Duodenal mucosa (tissue), 2 donors: ENCODE measurements at regions not wholly inside any gene's neighbourhood (a gene's known extent, or its start where the extent isn't known, plus 50 kb on each side); places are given as distances from the start of the nearest gene placed in this dataset.

Experiments used
- H3K27ac ChIP-seq: one replicate; pipeline ENCODE4 v1.7.0; 2013; ENCODE audit warnings: low read depth, low read length
- H3K27me3 ChIP-seq, 2 donors: one replicate each; pipeline ENCODE4 v1.7.0; 2013; ENCODE audit warnings: low read length in 2 of 2, control low read depth in 1 of 2; ENCODE audit not compliant: insufficient read depth in 2 of 2, control insufficient read depth in 1 of 2
- H3K36me3 ChIP-seq, 2 donors: one replicate each; pipeline ENCODE4 v1.7.0; 2013; ENCODE audit warnings: low read length in 2 of 2, control low read depth in 1 of 2; ENCODE audit not compliant: insufficient read depth in 2 of 2, control insufficient read depth in 1 of 2
- H3K4me1 ChIP-seq, 2 donors: one replicate each; pipeline ENCODE4 v1.7.0; 2013; ENCODE audit warnings: low read length in 2 of 2, control low read depth in 1 of 2; ENCODE audit not compliant: insufficient read depth in 2 of 2, control insufficient read depth in 1 of 2
- H3K4me3 ChIP-seq, 2 donors: one replicate each; pipeline ENCODE4 v1.7.0; 2013; ENCODE audit warnings: low read length in 2 of 2, low read depth in 1 of 2
- H3K9ac ChIP-seq, 2 donors: one replicate each; pipeline ENCODE4 v1.7.0; 2013; ENCODE audit warnings: low read length in 2 of 2, low read depth in 1 of 2
- H3K9me3 ChIP-seq, 2 donors: one replicate each; pipeline ENCODE4 v1.7.0; 2013; ENCODE audit warnings: low read length in 2 of 2, control low read depth in 1 of 2; ENCODE audit not compliant: control insufficient read depth in 1 of 2

GRCh38 chr10:4294996-4295792 lies 510.2 kb upstream of the KLF6 start:
- no peak overlapping the region for H3K27ac ChIP-seq
- no peak overlapping the region for H3K9ac ChIP-seq
- no peaks in the 10 kb centered on the region for H3K36me3 ChIP-seq
- H3K4me3 ChIP-seq: no peak overlapping the region
- no peaks in the 10 kb centered on the region for H3K27me3 ChIP-seq
- no peaks in the 10 kb centered on the region for H3K9me3 ChIP-seq
- H3K4me1 ChIP-seq: no peaks in the 10 kb centered on the region

- H3K27me3 ChIP-seq: no peaks in the 10 kb centered on the region
- no peaks in the 10 kb centered on the region for H3K4me1 ChIP-seq
- no peak overlapping the region for H3K4me3 ChIP-seq
- no peak overlapping the region for H3K27ac ChIP-seq
- no peaks in the 10 kb centered on the region for H3K9me3 ChIP-seq
- H3K9ac ChIP-seq: no peak overlapping the region
- no peaks in the 10 kb centered on the region for H3K36me3 ChIP-seq
Observed at GRCh38 chr10:4294271-4294670, 509.3 kb upstream of the KLF6 start.

GRCh38 chr10:4291990-4292389 lies 507.0 kb upstream of the KLF6 start:
- Histone ChIP-seq H3K27ac (no peak overlapping the region), H3K36me3 (no peaks in the 10 kb centered on the region), H3K27me3 (no peaks in the 10 kb centered on the region), H3K4me3 (no peak overlapping the region), H3K9me3 (no peaks in the 10 kb centered on the region), H3K4me1 (no peaks in the 10 kb centered on the region), H3K9ac (no peak overlapping the region)

- H3K4me3 ChIP-seq: no peak overlapping the region
Observed at GRCh38 chr10:4285121-4285520, 500.1 kb upstream of the KLF6 start.

GRCh38 chr10:4283846-4284610 lies 499.0 kb upstream of the KLF6 start:
- Histone ChIP-seq H3K9ac (no peak overlapping the region), H3K4me3 (no peak overlapping the region), H3K9me3 (no peaks in the 10 kb centered on the region), H3K27ac (peak overlapping the region; percentile 52), H3K4me1 (peaks cover 9 to 17% of the 10 kb centered on the region in 2 donors), H3K27me3 (no peaks in the 10 kb centered on the region), H3K36me3 (no peaks in the 10 kb centered on the region)

More at GRCh38 chr10:4285121-4285520, 500.1 kb upstream of the KLF6 start:
- Histone ChIP-seq H3K36me3 (no peaks in the 10 kb centered on the region), H3K9me3 (no peaks in the 10 kb centered on the region), H3K4me1 (peaks cover 9 to 12% of the 10 kb centered on the region in 2 donors), H3K9ac (no peak overlapping the region), H3K27ac (no peak overlapping the region), H3K27me3 (no peaks in the 10 kb centered on the region)

- no peaks in the 10 kb centered on the region for H3K36me3 ChIP-seq
- H3K27ac ChIP-seq: no peak overlapping the region
- H3K4me1 ChIP-seq: peaks cover 9 to 17% of the 10 kb centered on the region in 2 donors
- no peak overlapping the region for H3K9ac ChIP-seq
- no peaks in the 10 kb centered on the region for H3K27me3 ChIP-seq
- H3K9me3 ChIP-seq: no peaks in the 10 kb centered on the region
- no peak overlapping the region for H3K4me3 ChIP-seq
Observed at GRCh38 chr10:4282496-4282895, 497.5 kb upstream of the KLF6 start.

GRCh38 chr10:4281190-4281825 lies 496.3 kb upstream of the KLF6 start:
- no peaks in the 10 kb centered on the region for H3K9me3 ChIP-seq
- no peaks in the 10 kb centered on the region for H3K36me3 ChIP-seq
- H3K27me3 ChIP-seq: no peaks in the 10 kb centered on the region
- no peak overlapping the region for H3K4me3 ChIP-seq
- no peak overlapping the region for H3K27ac ChIP-seq
- no peak overlapping the region for H3K9ac ChIP-seq
- peaks cover 9 to 17% of the 10 kb centered on the region in 2 donors for H3K4me1 ChIP-seq

- Histone ChIP-seq H3K27me3 (no peaks in the 10 kb centered on the region), H3K9me3 (no peaks in the 10 kb centered on the region), H3K27ac (peak overlapping the region; percentile 24), H3K4me3 (no peak overlapping the region), H3K9ac (no peak overlapping the region), H3K36me3 (no peaks in the 10 kb centered on the region), H3K4me1 (peaks cover 9 to 17% of the 10 kb centered on the region in 2 donors)
Observed at GRCh38 chr10:4280461-4281189, 495.6 kb upstream of the KLF6 start.

- Histone ChIP-seq H3K4me3 (no peak overlapping the region), H3K4me1 (peaks cover 9 to 17% of the 10 kb centered on the region in 2 donors), H3K27me3 (no peaks in the 10 kb centered on the region), H3K9ac (no peak overlapping the region), H3K9me3 (no peaks in the 10 kb centered on the region), H3K36me3 (no peaks in the 10 kb centered on the region), H3K27ac (no peak overlapping the region)
Observed at GRCh38 chr10:4279655-4280054, 494.6 kb upstream of the KLF6 start.
